ENCODE measurements at regions not wholly inside any gene's neighbourhood (a gene's known extent, or its start where the extent isn't known, plus 50 kb on each side); places are given as distances from the start of the nearest gene placed in this dataset.

DNA sequence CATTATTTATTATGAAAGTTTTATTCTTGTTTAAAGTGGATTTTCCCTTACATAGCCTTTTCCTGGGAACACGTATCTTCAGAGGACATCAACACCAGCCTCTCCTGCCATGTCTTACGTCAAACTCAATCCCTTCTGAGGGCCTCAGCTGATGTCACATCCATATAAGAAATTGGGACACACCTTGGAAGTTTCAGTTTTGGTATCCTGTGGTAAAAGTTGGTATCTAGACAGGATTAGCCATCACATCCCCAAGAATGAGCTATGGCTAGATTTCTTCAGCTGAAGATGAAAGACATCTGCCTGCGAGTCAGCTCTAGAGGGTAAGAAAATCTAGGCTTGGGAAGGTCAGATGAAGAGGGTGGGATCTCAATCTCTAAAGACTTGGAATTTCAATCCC, 75.8 kb upstream of the ZNF516 start:
- intact Hi-C loops (cut with micrococcal nuclease), result no loop called here
- Histone ChIP-seq H3K27ac (ENCODE audit: insufficient read depth, low read depth, low read length) (no peak overlapping the region), H3K36me3 (ENCODE audit: control insufficient read depth in 2 of 2, extremely low read depth in 1 of 2, insufficient read depth in 2 of 2, low read length in 2 of 2) (no peaks in the 10 kb centered on the region), H4K20me1 (replicated peaks; ENCODE audit: control insufficient read depth, extremely low read depth, insufficient read depth, low read length) (no peaks in the 10 kb centered on the region), H3K9ac (replicated peaks; ENCODE audit: extremely low read depth, insufficient read depth, low read length) (no peak overlapping the region), H3K27me3 (ENCODE audit: control insufficient read depth in 2 of 2, insufficient read depth in 2 of 2, low read length in 2 of 2) (no peaks in the 10 kb centered on the region), H3K4me3 (replicated peaks in 1 of 3; ENCODE audit: insufficient read depth in 1 of 3, low read depth in 1 of 3, low read length in 3 of 3) (no peak overlapping the region), H3K9me1 (replicated peaks; ENCODE audit: control insufficient read depth, extremely low read depth, insufficient read depth, low read length) (no peaks in the 10 kb centered on the region), H3K4me1 (ENCODE audit: control insufficient read depth, extremely low read depth, insufficient read depth, low read length) (no peaks in the 10 kb centered on the region), H3K9me3 (replicated peaks; ENCODE audit: control insufficient read depth, insufficient read depth, low read length) (no peaks in the 10 kb centered on the region), H3K79me2 (ENCODE audit: control insufficient read depth, insufficient read depth, low read length) (no peaks in the 10 kb centered on the region), H3K4me2 (ENCODE audit: insufficient read depth, low read length) (no peak overlapping the region), H2AFZ (ENCODE audit: low read depth, low read length) (no peak overlapping the region)
- CTCF ChIA-PET, result no interaction called here
- BruUV-seq (replicated peaks), result no TSS peak
- FAIRE-seq (no peak), DNase-seq (ENCODE audit: low read depth, low spot score) (no peak)
- dilution Hi-C loops (cut with MboI; ENCODE audit: extremely low pct_ligation_motif_present, low sequenced_read_pairs), result no loop called here
- TF ChIP-seq FOS (IDR thresholded peaks at IDR 0.05; ENCODE audit: borderline replicate concordance, insufficient read depth, low read length) (no peak), JUN (IDR thresholded peaks at IDR 0.05; ENCODE audit: borderline replicate concordance, insufficient read depth, insufficient read length, low read depth) (no peak)
- POLR2A ChIA-PET, result no interaction called here

DNA sequence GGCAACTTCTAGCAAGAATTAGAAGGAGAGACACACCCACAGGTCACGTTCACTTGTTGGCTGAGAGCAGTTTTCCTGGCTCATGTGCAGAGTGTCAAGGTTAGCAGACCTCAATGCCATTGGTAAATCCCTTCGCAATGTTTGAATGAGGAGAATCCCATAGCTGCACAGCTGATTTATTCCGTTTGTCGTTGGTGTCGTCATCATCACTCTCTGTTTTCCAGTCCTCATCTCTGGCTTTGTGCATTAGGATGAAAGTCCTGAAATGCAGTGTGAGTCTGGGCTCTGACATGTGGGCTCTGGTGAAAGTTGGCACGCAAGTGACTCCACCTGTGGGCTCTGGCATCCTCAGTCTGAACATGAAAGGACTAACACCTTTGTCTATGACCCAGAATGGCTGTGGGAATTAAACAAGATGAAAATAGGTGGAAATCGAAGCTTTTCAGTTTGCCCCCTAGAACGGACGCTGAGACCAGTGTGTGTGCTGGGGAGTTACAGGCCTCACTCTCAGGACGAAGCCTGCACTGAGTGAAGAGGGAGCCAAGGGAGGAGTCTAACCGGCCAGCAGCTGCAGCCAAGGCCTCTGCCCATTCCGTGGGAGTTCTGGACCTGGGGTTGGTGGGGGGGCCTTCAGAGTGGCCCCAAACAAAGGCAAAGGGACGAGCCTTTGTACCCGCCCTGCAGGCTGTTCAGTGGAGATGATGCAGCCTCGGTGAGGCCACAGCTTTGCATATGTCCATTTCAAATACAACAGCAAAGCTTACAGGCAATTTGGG, 74.8 kb upstream of the ZNF516 start:
- POLR2A ChIA-PET, result no interaction called here

More for the DNA sequence above, 74.8 kb upstream of the ZNF516 start:
- no peaks in the 10 kb centered on the region for H3K4me1 ChIP-seq (ENCODE audit: control insufficient read depth, extremely low read depth, insufficient read depth, low read length)
- no peaks in the 10 kb centered on the region for H3K9me3 ChIP-seq (replicated peaks; ENCODE audit: control insufficient read depth, insufficient read depth, low read length)
- FAIRE-seq, result no peak
- DNase-seq (ENCODE audit: low read depth, low spot score), result no peak
- no peak overlapping the region for H2AFZ ChIP-seq (ENCODE audit: low read depth, low read length)
- no peak for TF ChIP-seq JUN (IDR thresholded peaks at IDR 0.05; ENCODE audit: borderline replicate concordance, insufficient read depth, insufficient read length, low read depth)
- TF ChIP-seq MYC (IDR thresholded peaks at IDR 0.05; ENCODE audit: low read depth, low read length), result no peak
- TF ChIP-seq, protein P1, sequence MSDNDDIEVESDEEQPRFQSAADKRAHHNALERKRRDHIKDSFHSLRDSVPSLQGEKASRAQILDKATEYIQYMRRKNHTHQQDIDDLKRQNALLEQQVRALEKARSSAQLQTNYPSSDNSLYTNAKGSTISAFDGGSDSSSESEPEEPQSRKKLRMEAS (IDR thresholded peaks at IDR 0.05; ENCODE audit: insufficient read depth, insufficient read length), result no peak
- no peak for TF ChIP-seq FOS (IDR thresholded peaks at IDR 0.05; ENCODE audit: borderline replicate concordance, insufficient read depth, low read length)
- TF ChIP-seq, protein P2, sequence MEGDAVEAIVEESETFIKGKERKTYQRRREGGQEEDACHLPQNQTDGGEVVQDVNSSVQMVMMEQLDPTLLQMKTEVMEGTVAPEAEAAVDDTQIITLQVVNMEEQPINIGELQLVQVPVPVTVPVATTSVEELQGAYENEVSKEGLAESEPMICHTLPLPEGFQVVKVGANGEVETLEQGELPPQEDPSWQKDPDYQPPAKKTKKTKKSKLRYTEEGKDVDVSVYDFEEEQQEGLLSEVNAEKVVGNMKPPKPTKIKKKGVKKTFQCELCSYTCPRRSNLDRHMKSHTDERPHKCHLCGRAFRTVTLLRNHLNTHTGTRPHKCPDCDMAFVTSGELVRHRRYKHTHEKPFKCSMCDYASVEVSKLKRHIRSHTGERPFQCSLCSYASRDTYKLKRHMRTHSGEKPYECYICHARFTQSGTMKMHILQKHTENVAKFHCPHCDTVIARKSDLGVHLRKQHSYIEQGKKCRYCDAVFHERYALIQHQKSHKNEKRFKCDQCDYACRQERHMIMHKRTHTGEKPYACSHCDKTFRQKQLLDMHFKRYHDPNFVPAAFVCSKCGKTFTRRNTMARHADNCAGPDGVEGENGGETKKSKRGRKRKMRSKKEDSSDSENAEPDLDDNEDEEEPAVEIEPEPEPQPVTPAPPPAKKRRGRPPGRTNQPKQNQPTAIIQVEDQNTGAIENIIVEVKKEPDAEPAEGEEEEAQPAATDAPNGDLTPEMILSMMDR (IDR thresholded peaks at IDR 0.05; ENCODE audit: extremely low read depth in 1 of 2, insufficient read depth in 1 of 2, low read depth in 1 of 2, low read length in 2 of 2), result no peak
- no peak for TF ChIP-seq GATA2 (IDR thresholded peaks at IDR 0.05; ENCODE audit: insufficient read depth, insufficient read length, low read depth, low read length)
- no peak for TF ChIP-seq POLR2AphosphoS5 (IDR thresholded peaks at IDR 0.05; ENCODE audit: insufficient read depth, low read depth, low read length)
- TF ChIP-seq EZH2 (IDR thresholded peaks at IDR 0.05; ENCODE audit: borderline replicate concordance, low read depth, low read length, severe bottlenecking), result no peak
- TF ChIP-seq POLR2A (IDR thresholded peaks at IDR 0.05; ENCODE audit: low read depth, low read length), result no peak
- intact Hi-C loops (cut with micrococcal nuclease), result no loop called here
- BruUV-seq (replicated peaks), result no TSS peak
- H3K9ac ChIP-seq (replicated peaks; ENCODE audit: extremely low read depth, insufficient read depth, low read length), result no peak overlapping the region
- H3K27ac ChIP-seq (ENCODE audit: insufficient read depth, low read depth, low read length), result no peak overlapping the region
- no peaks in the 10 kb centered on the region for H3K36me3 ChIP-seq (ENCODE audit: control insufficient read depth in 2 of 2, extremely low read depth in 1 of 2, insufficient read depth in 2 of 2, low read length in 2 of 2)
- H3K4me3 ChIP-seq (replicated peaks in 1 of 3; ENCODE audit: insufficient read depth in 1 of 3, low read depth in 1 of 3, low read length in 3 of 3), result no peak overlapping the region
- no peaks in the 10 kb centered on the region for H3K9me1 ChIP-seq (replicated peaks; ENCODE audit: control insufficient read depth, extremely low read depth, insufficient read depth, low read length)
- CTCF ChIA-PET, result no interaction called here
- H3K27me3 ChIP-seq (ENCODE audit: control insufficient read depth in 2 of 2, insufficient read depth in 2 of 2, low read length in 2 of 2), result no peaks in the 10 kb centered on the region
- dilution Hi-C loops (cut with MboI; ENCODE audit: extremely low pct_ligation_motif_present, low sequenced_read_pairs), result no loop called here
- H4K20me1 ChIP-seq (replicated peaks; ENCODE audit: control insufficient read depth, extremely low read depth, insufficient read depth, low read length), result no peaks in the 10 kb centered on the region
- no peaks in the 10 kb centered on the region for H3K79me2 ChIP-seq (ENCODE audit: control insufficient read depth, insufficient read depth, low read length)
- no peak overlapping the region for H3K4me2 ChIP-seq (ENCODE audit: insufficient read depth, low read length)
